Stimulated activated CD4-positive, alpha-beta T cell treated with anti-CD3 and anti-CD28 coated beads, Interleukin-15, amount 100 ng/mL, for 24 hours (primary cell): ENCODE measurements at regions not wholly inside any gene's neighbourhood (a gene's known extent, or its start where the extent isn't known, plus 50 kb on each side); places are given as distances from the start of the nearest gene placed in this dataset.

Experiments used
- DNase-seq: peaks from one replicate; pipeline ENCODE4 v3.0.0-alpha.2; 2020

GRCh38 chr5:53335115-53335514, 145.3 kb upstream of the FST start:
- DNase-seq: no peak

- DNase-seq: no peak
Observed at GRCh38 chr5:53337827-53338226, 142.6 kb upstream of the FST start.

GRCh38 chr5:53338971-53339370, 141.5 kb upstream of the FST start:
- no peak for DNase-seq

- DNase-seq: no peak
Observed at GRCh38 chr5:53339962-53340540, 140.4 kb upstream of the FST start.

GRCh38 chr5:53340956-53341750, 139.3 kb upstream of the FST start:
- no peak for DNase-seq

GRCh38 chr5:53342236-53342635, 138.2 kb upstream of the FST start:
- DNase-seq: no peak

GRCh38 chr5:53343187-53343586, 137.2 kb upstream of the FST start:
- DNase-seq: no peak

- no peak for DNase-seq
Observed at GRCh38 chr5:53350368-53350767, 130.1 kb upstream of the FST start.

- DNase-seq: no peak
Observed at GRCh38 chr5:53350991-53351770, 129.2 kb upstream of the FST start.

- DNase-seq: no peak
Observed at GRCh38 chr5:53355316-53355715, 125.1 kb upstream of the FST start.

- no peak for DNase-seq
Observed at GRCh38 chr5:53355931-53356330, 124.5 kb upstream of the FST start.

GRCh38 chr5:53357439-53357838, 123.0 kb upstream of the FST start:
- DNase-seq: no peak

- DNase-seq: no peak
Observed at GRCh38 chr5:53358794-53359193, 121.6 kb upstream of the FST start.

- no peak for DNase-seq
Observed at GRCh38 chr5:53359916-53360517, 120.4 kb upstream of the FST start.

- no peak for DNase-seq
Observed at GRCh38 chr5:53360811-53361210, 119.6 kb upstream of the FST start.

- no peak for DNase-seq
Observed at GRCh38 chr5:53361708-53362107, 118.7 kb upstream of the FST start.

- no peak for DNase-seq
Observed at GRCh38 chr5:53362521-53362941, 117.9 kb upstream of the FST start.

GRCh38 chr5:53364061-53364460, 116.4 kb upstream of the FST start:
- no peak for DNase-seq

- no peak for DNase-seq
Observed at GRCh38 chr5:53366245-53366644, 114.2 kb upstream of the FST start.

- DNase-seq: no peak
Observed at GRCh38 chr5:53367727-53368126, 112.7 kb upstream of the FST start.

GRCh38 chr5:53368516-53368915, 111.9 kb upstream of the FST start:
- DNase-seq: no peak

GRCh38 chr5:53368966-53369605, 111.3 kb upstream of the FST start:
- no peak for DNase-seq

- no peak for DNase-seq
Observed at GRCh38 chr5:53369681-53370080, 110.7 kb upstream of the FST start.
